Osteoblast (primary cell): ENCODE measurements at regions not wholly inside any gene's neighbourhood (a gene's known extent, or its start where the extent isn't known, plus 50 kb on each side); places are given as distances from the start of the nearest gene placed in this dataset.

Experiments used
- DNase-seq: peaks from one replicate; pipeline ENCODE4 v3.0.0; 2011; ENCODE audit warnings: low spot score, mixed read lengths; ENCODE audit not compliant: insufficient read length; ENCODE audit errors: missing footprints
- H2AFZ ChIP-seq: 2 replicates; pipeline ENCODE4 v1.6.0; 2011; ENCODE audit warnings: mild to moderate bottlenecking, low read length
- H3K27ac ChIP-seq: 2 replicates; pipeline ENCODE4 v1.5.1; 2011; ENCODE audit warnings: mild to moderate bottlenecking, low read depth, low read length, moderate library complexity
- H3K27me3 ChIP-seq: 2 replicates; pipeline ENCODE4 v1.6.0; 2012; ENCODE audit warnings: mild to moderate bottlenecking, control low read depth, inconsistent platforms, low read length, moderate library complexity; ENCODE audit not compliant: insufficient read depth
- H3K36me3 ChIP-seq: 2 replicates; pipeline ENCODE4 v1.5.1; 2011; ENCODE audit warnings: mild to moderate bottlenecking, low read length, control low read depth, moderate library complexity; ENCODE audit not compliant: insufficient read depth
- H3K4me1 ChIP-seq: 2 replicates; pipeline ENCODE4 v1.5.1; 2011; ENCODE audit warnings: mild to moderate bottlenecking, low read length, control low read depth, moderate library complexity; ENCODE audit not compliant: insufficient read depth
- H3K4me2 ChIP-seq: 2 replicates; pipeline ENCODE4 v1.6.0; 2011; ENCODE audit warnings: mild to moderate bottlenecking, low read length; ENCODE audit not compliant: insufficient read depth
- H3K4me3 ChIP-seq: fragments of 200-600 bp; sonication (generic); 3 replicates; pipeline ENCODE4 v1.5.1; 2012; ENCODE audit warnings: mild to moderate bottlenecking, low read length, inconsistent platforms; ENCODE audit not compliant: insufficient read depth
- H3K79me2 ChIP-seq: 2 replicates; pipeline ENCODE4 v1.6.0; 2012; ENCODE audit warnings: mild to moderate bottlenecking, low read length, control low read depth, inconsistent platforms; ENCODE audit not compliant: insufficient read depth
- H3K9me3 ChIP-seq: 2 replicates; pipeline ENCODE4 v1.5.1; 2011; ENCODE audit warnings: low read depth, low read length, control low read depth
- H4K20me1 ChIP-seq: 2 replicates; pipeline ENCODE4 v1.6.0; 2012; ENCODE audit warnings: mild to moderate bottlenecking, low read length, control low read depth; ENCODE audit not compliant: insufficient read depth
- TF ChIP-seq, protein P1 (sequence below): IDR thresholded peaks from 2 replicates; pipeline ENCODE4 v1.5.1; 2011; ENCODE audit warnings: mild to moderate bottlenecking, low read depth, low read length, moderate library complexity; ENCODE audit errors: extremely low read depth

DNA sequence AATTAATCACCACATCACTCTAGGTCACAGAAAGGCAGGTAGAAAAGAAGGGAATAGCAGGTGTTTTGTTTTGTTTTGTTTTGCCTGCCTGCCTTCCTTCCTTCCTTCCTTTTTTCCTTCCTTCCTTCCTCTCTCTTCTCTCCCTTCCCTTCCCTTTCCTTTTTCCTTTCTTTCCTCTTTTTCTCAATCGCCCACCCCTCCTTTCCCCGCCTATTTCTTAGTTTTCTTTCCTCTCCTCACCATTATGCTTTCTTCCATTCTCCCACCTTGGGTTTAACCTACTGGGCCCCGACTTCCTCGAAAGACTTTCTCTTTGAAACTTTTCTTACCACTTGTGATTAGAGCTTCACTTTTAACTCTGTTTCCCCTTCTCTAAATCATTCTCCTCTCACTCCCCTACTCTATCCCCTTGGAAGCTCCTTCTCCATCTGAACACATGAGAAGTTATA is 231.3 kb upstream of the CD180 start:
- no peak for DNase-seq
- Histone ChIP-seq H2AFZ (no peak overlapping the region), H3K4me3 (no peak overlapping the region), H3K36me3 (no peaks in the 10 kb centered on the region), H3K27ac (no peak overlapping the region), H3K4me1 (peaks cover 5% of the 10 kb centered on the region), H3K4me2 (no peak overlapping the region), H3K79me2 (no peaks in the 10 kb centered on the region), H3K27me3 (no peaks in the 10 kb centered on the region), H3K9me3 (no peaks in the 10 kb centered on the region), H4K20me1 (no peaks in the 10 kb centered on the region)
- TF ChIP-seq, protein P1, sequence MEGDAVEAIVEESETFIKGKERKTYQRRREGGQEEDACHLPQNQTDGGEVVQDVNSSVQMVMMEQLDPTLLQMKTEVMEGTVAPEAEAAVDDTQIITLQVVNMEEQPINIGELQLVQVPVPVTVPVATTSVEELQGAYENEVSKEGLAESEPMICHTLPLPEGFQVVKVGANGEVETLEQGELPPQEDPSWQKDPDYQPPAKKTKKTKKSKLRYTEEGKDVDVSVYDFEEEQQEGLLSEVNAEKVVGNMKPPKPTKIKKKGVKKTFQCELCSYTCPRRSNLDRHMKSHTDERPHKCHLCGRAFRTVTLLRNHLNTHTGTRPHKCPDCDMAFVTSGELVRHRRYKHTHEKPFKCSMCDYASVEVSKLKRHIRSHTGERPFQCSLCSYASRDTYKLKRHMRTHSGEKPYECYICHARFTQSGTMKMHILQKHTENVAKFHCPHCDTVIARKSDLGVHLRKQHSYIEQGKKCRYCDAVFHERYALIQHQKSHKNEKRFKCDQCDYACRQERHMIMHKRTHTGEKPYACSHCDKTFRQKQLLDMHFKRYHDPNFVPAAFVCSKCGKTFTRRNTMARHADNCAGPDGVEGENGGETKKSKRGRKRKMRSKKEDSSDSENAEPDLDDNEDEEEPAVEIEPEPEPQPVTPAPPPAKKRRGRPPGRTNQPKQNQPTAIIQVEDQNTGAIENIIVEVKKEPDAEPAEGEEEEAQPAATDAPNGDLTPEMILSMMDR = no peak

DNA sequence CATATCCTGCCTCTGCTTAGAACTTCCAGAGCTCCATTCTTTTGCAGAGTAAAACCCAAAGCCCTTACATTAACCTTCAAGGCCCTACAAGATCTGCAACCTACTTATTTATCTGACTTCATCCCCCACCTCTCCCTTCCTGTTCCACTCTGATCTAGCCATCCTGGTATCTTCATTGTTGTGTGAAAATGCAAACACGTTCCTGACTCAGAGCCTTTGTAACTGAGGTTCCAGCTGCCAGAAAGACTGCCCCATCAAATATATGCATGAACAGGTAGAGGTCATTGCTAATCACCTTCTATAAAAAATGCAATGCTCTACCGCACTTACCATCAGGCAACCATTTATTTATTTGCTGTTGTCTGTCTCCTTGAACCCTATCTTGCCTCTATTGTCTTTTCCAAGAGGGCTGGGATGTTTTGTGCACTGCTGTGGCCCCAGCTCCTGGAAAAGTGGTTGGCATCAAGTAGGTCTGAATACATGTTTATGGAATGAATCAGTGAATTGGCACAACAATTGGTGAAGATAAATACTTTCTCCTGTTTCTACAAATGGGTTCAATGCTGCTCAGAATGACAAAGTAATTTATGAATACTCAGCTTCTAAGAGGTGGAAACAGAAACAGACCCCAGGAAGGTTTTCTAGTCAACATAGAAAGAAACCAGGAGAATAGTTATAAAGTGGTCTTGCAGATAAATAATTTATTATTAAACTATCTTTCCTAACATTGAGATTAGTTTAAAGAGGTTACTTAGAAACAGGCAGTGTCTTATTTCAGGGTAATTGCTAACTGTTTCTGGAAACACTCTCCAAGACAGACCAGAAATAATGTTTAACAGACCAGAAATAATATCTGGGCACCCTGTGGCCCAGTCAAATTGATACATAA is 230.6 kb upstream of the CD180 start:
- TF ChIP-seq, protein P1 = no peak
- no peak overlapping the region for H2AFZ ChIP-seq
- H3K27ac ChIP-seq = no peak overlapping the region
- peaks cover 5% of the 10 kb centered on the region for H3K4me1 ChIP-seq
- H3K4me3 ChIP-seq = no peak overlapping the region
- DNase-seq = no peak
- H3K79me2 ChIP-seq = no peaks in the 10 kb centered on the region
- no peaks in the 10 kb centered on the region for H3K36me3 ChIP-seq
- no peaks in the 10 kb centered on the region for H3K27me3 ChIP-seq
- H4K20me1 ChIP-seq = no peaks in the 10 kb centered on the region
- no peak overlapping the region for H3K4me2 ChIP-seq
- H3K9me3 ChIP-seq = no peaks in the 10 kb centered on the region

DNA sequence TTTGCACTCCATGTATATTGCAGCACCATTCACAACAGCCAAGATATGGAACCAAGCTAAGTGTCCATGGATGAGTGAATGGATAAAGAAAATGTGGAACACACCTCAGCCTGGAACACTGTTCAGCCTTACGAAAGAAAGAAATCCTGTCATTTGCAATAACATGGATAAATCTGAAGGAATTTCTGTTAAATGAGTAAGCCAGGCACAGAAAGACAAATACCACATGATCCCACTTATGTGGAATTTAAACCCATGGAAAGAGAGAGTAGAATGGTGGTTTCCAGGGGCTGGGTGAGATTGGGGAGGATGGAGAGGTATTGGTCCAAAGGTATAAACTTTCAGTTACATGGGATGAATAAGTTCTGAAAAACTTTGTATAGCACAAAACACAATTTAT is 228.9 kb upstream of the CD180 start:
- no peaks in the 10 kb centered on the region for H3K79me2 ChIP-seq
- H3K9me3 ChIP-seq = no peaks in the 10 kb centered on the region
- H3K4me2 ChIP-seq = no peak overlapping the region
- H3K4me1 ChIP-seq = peaks cover 5% of the 10 kb centered on the region
- no peaks in the 10 kb centered on the region for H3K27me3 ChIP-seq
- H4K20me1 ChIP-seq = no peaks in the 10 kb centered on the region
- H2AFZ ChIP-seq = no peak overlapping the region
- H3K27ac ChIP-seq = no peak overlapping the region
- no peak for DNase-seq
- no peak overlapping the region for H3K4me3 ChIP-seq
- no peaks in the 10 kb centered on the region for H3K36me3 ChIP-seq
- TF ChIP-seq, protein P1 = no peak

DNA sequence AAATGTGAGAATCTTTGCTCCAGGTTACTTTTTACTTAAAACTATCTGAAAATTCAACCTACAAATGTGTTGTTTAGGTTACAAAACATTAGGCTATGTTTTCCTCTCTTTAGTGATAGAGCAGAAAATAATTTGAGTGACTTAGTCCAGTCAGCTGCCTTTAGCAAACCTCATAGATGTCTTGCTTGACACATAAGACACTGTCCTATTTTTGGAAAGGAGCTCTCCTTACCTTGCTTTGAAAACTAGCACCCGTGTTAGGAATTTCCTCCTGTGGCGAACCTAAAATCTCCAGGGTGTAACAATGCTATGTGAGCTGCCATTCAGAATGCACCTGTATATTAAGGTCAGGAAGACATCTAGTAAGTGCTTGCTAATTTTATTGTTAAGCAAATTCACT is 221.2 kb upstream of the CD180 start:
- TF ChIP-seq, protein P1 = no peak
- H3K4me3 ChIP-seq = no peak overlapping the region
- H3K4me2 ChIP-seq = no peak overlapping the region
- H4K20me1 ChIP-seq = no peaks in the 10 kb centered on the region
- no peaks in the 10 kb centered on the region for H3K79me2 ChIP-seq
- no peaks in the 10 kb centered on the region for H3K4me1 ChIP-seq
- H3K9me3 ChIP-seq = no peaks in the 10 kb centered on the region
- H3K36me3 ChIP-seq = no peaks in the 10 kb centered on the region
- H3K27me3 ChIP-seq = no peaks in the 10 kb centered on the region
- H2AFZ ChIP-seq = no peak overlapping the region
- DNase-seq = no peak
- no peak overlapping the region for H3K27ac ChIP-seq
